ENCODE measurements at regions not wholly inside any gene's neighbourhood (a gene's known extent, or its start where the extent isn't known, plus 50 kb on each side); places are given as distances from the start of the nearest gene placed in this dataset.

DNA sequence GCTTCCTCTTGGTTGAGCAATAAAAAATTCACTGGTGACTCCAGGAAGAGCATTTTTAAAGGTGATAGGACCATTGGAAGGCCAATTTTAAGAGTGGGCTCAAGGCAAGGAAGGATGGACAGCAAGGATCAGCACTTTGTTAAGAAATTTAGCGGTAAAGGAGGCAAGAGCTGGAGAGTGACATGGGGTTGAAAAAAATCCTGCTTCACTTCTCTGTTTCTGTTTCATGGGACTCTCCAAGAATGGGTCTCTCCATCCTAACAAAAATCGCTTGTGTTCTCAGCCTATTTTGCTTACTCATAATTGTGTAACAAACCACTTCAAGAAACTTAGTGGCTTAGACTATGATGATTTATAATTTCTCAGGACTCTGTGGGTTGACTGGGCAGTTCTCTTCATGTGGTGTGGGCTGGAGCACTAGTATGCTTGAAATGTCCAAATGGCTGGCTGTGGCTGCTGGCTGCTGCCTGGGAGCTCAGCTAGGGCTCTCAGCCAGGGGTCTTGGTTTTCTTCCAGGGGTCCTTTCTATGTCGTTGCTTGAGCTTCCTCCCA lies 59.8 kb upstream of the ZNRF2 start:
- H3K9me2 ChIP-seq (replicated peaks; ENCODE audit: insufficient read depth, low read length): no peaks in the 10 kb centered on the region
- no peaks in the 10 kb centered on the region for H3K27me3 ChIP-seq (ENCODE audit: low read length)
- H3K4me2 ChIP-seq (ENCODE audit: low read depth, low read length, poor library complexity, severe bottlenecking): no peak overlapping the region
- no peak overlapping the region for H3K27ac ChIP-seq (ENCODE audit: low read depth, low read length)
- peak overlapping the region; percentile 3 for H2AFZ ChIP-seq (ENCODE audit: low read depth, low read length, severe bottlenecking)
- 0 out of 2 replicates have a peak, but pooled peaks cover 3% of the 10 kb centered on the region for H3F3A ChIP-seq (ENCODE audit: insufficient read depth)
- no peak overlapping the region for H3K9ac ChIP-seq (ENCODE audit: low read length)
- H3K36me3 ChIP-seq (ENCODE audit: low read length): peaks cover 7% of the 10 kb centered on the region; the same call in 1 of the 2 replicates
- H3K4me3 ChIP-seq (ENCODE audit: insufficient read depth, low read length, poor library complexity, severe bottlenecking): no peak overlapping the region
- H4K20me1 ChIP-seq (ENCODE audit: low read depth, low read length): no peaks in the 10 kb centered on the region
- H3K79me2 ChIP-seq (ENCODE audit: insufficient read depth, low read length): no peaks in the 10 kb centered on the region
- TF ChIP-seq EZH2phosphoT487 (conservative IDR thresholded peaks at IDR 0.05; ENCODE audit: low read length) (no peak), CTCF (IDR thresholded peaks at IDR 0.05; ENCODE audit: insufficient read depth, low read length, poor library complexity, severe bottlenecking) (no peak)
- H3K9me3 ChIP-seq (ENCODE audit: insufficient read depth, low read length): peaks cover 5% of the 10 kb centered on the region; the same call in 1 of the 2 replicates

GRCh38 chr7:30225863-30226613 lies 58.4 kb upstream of the ZNRF2 start:
- Histone ChIP-seq H3K79me2 (ENCODE audit: insufficient read depth, low read length) (no peaks in the 10 kb centered on the region), H2AFZ (ENCODE audit: low read depth, low read length, severe bottlenecking) (peak overlapping the region; percentile 29), H3K4me2 (ENCODE audit: low read depth, low read length, poor library complexity, severe bottlenecking) (peak overlapping the region; percentile 30), H3K27ac (ENCODE audit: low read depth, low read length) (peak overlapping the region; percentile 38), H3K9me3 (ENCODE audit: insufficient read depth, low read length) (no peaks in the 10 kb centered on the region), H3K9ac (ENCODE audit: low read length) (0 out of 2 replicates have a peak overlapping the region, but pooled peaks have one; percentile 15), H3K4me3 (ENCODE audit: insufficient read depth, low read length, poor library complexity, severe bottlenecking) (no peak overlapping the region), H3K27me3 (ENCODE audit: low read length) (no peaks in the 10 kb centered on the region), H3K36me3 (ENCODE audit: low read length) (no peaks in the 10 kb centered on the region; the same call in 1 of the 2 replicates), H4K20me1 (ENCODE audit: low read depth, low read length) (no peaks in the 10 kb centered on the region), H3F3A (ENCODE audit: insufficient read depth) (0 out of 2 replicates have a peak, but pooled peaks cover 3% of the 10 kb centered on the region), H3K9me2 (replicated peaks; ENCODE audit: insufficient read depth, low read length) (no peaks in the 10 kb centered on the region)
- TF ChIP-seq CTCF (IDR thresholded peaks at IDR 0.05; ENCODE audit: insufficient read depth, low read length, poor library complexity, severe bottlenecking): no peak
- TF ChIP-seq EZH2phosphoT487 (conservative IDR thresholded peaks at IDR 0.05; ENCODE audit: low read length): no peak

DNA sequence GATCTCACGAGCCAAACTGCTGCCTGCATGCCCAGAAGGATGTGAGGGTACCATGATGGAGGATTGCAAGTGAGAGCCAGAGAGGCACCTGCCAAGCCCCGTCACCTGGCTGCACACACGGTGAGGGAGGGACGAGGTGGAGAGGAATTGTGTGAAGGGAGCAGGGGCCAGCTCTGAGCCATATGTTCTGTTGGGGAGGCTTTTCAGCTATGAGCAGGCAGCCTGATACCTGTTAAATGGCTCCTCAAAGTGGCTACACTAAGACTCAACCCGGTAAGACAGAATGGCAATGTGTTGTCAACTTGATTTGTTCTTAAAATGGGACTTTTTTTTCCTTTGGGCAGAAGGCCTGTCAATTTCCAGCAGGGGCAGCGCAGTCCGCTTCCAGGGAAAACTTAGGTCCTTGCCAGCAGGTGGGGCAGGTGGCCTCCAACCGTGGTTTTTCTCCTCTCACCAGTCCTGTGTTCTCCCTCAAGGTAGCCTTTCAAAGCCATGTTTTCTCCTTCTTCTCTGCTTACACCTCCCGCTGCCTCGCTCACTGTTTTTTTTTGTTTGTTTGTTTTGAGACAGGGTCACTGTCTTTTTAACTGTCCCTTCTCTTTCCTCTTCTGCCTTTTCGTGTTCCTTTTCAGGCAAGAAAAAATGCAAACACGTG lies 57.7 kb upstream of the ZNRF2 start:
- TF ChIP-seq CTCF (IDR thresholded peaks at IDR 0.05; ENCODE audit: insufficient read depth, low read length, poor library complexity, severe bottlenecking) (no peak), EZH2phosphoT487 (conservative IDR thresholded peaks at IDR 0.05; ENCODE audit: low read length) (no peak)
- Histone ChIP-seq H3K27ac (ENCODE audit: low read depth, low read length) (peak overlapping the region; percentile 38; the same call in 1 of the 2 replicates), H3K9me3 (ENCODE audit: insufficient read depth, low read length) (no peaks in the 10 kb centered on the region), H3K79me2 (ENCODE audit: insufficient read depth, low read length) (no peaks in the 10 kb centered on the region), H4K20me1 (ENCODE audit: low read depth, low read length) (no peaks in the 10 kb centered on the region), H3K36me3 (ENCODE audit: low read length) (no peaks in the 10 kb centered on the region; the same call in 1 of the 2 replicates), H3K9me2 (replicated peaks; ENCODE audit: insufficient read depth, low read length) (no peaks in the 10 kb centered on the region), H3K9ac (ENCODE audit: low read length) (no peak overlapping the region), H3K27me3 (ENCODE audit: low read length) (no peaks in the 10 kb centered on the region), H3K4me2 (ENCODE audit: low read depth, low read length, poor library complexity, severe bottlenecking) (no peak overlapping the region), H3K4me3 (ENCODE audit: insufficient read depth, low read length, poor library complexity, severe bottlenecking) (no peak overlapping the region), H2AFZ (ENCODE audit: low read depth, low read length, severe bottlenecking) (peak overlapping the region; percentile 29), H3F3A (ENCODE audit: insufficient read depth) (0 out of 2 replicates have a peak, but pooled peaks cover 3% of the 10 kb centered on the region)
